IMR-90 (cell line): ENCODE measurements at regions not wholly inside any gene's neighbourhood (a gene's known extent, or its start where the extent isn't known, plus 50 kb on each side); places are given as distances from the start of the nearest gene placed in this dataset.

Source experiments
- ATAC-seq: fragments of 200-7000 bp; cut with Tn5 transposase; 2 replicates; pipeline ENCODE4 v1.9.1; 2020; ENCODE audit warnings: low read depth, mild to moderate bottlenecking, moderate library complexity
- BruUV-seq: library from RNA; stranded (reverse); fragments of 400-500 nt; replicated peaks from 2 replicates; lab custom pipeline; 2021; lab: Mats Ljungman, UMichigan
- CTCF ChIA-PET: fragments of 300-600 bp; formaldehyde crosslinking; extraction: SDS; loops from one replicate; lab custom pipeline; 2021; ENCODE audit warnings: antibody characterized with exemption; lab: Yijun Ruan, JAX
- POLR2A ChIA-PET: fragments of 300-600 bp; sonication (Branson Sonifier 250); formaldehyde crosslinking; loops from one replicate; lab custom pipeline; 2022; ENCODE audit warnings: antibody characterized with exemption; ENCODE audit not compliant: unreplicated experiment; lab: Charles Lee
- DNase-seq: peaks from one replicate; pipeline ENCODE4 v3.0.0; 2013
- H2AFZ ChIP-seq: replicated peaks from 2 replicates; pipeline ENCODE3; 2013; ENCODE audit warnings: low read length, mild to moderate bottlenecking; ENCODE audit not compliant: poor library complexity
- H2AK5ac ChIP-seq: 2 replicates; pipeline ENCODE4 v1.6.1; 2013; ENCODE audit warnings: low read depth, low read length, inconsistent platforms
- H2AK9ac ChIP-seq: replicated peaks from 2 replicates; pipeline ENCODE3; 2013; ENCODE audit warnings: mild to moderate bottlenecking, low read depth, low read length, moderate library complexity; ENCODE audit not compliant: poor library complexity
- H2BK120ac ChIP-seq: 2 replicates; pipeline ENCODE4 v1.6.1; 2013; ENCODE audit warnings: low read depth, low read length, inconsistent platforms
- H2BK15ac ChIP-seq: 3 replicates; pipeline ENCODE4 v1.6.1; 2013; ENCODE audit warnings: low read depth, low read length, inconsistent platforms
- H2BK20ac ChIP-seq: 2 replicates; pipeline ENCODE4 v1.6.1; 2013; ENCODE audit warnings: low read depth, mild to moderate bottlenecking, inconsistent platforms, low read length, moderate library complexity
- H2BK5ac ChIP-seq: 2 replicates; pipeline ENCODE4 v1.6.1; 2013; ENCODE audit warnings: mild to moderate bottlenecking, low read depth, low read length, inconsistent platforms; ENCODE audit not compliant: poor library complexity, severe bottlenecking
- H3K14ac ChIP-seq: replicated peaks from 2 replicates; pipeline ENCODE4 v1.6.1; 2013; ENCODE audit warnings: low read depth, low read length, inconsistent platforms
- H3K18ac ChIP-seq: 2 replicates; pipeline ENCODE4 v1.6.1; 2013; ENCODE audit warnings: low read depth, low read length, control low read depth
- H3K23ac ChIP-seq: 2 replicates; pipeline ENCODE4 v1.6.1; 2013; ENCODE audit warnings: low read depth, low read length, inconsistent platforms
- H3K27ac ChIP-seq: 2 replicates; pipeline ENCODE4 v1.5.1; 2013; ENCODE audit warnings: mild to moderate bottlenecking, control low read depth, low read length; ENCODE audit not compliant: insufficient read depth
- H3K27me3 ChIP-seq: 2 replicates; pipeline ENCODE4 v1.6.1; 2013; ENCODE audit warnings: low read length; ENCODE audit not compliant: control insufficient read depth, insufficient read depth
- H3K36me3 ChIP-seq: 2 replicates; pipeline ENCODE4 v1.6.1; 2013; ENCODE audit warnings: low read length, mixed read lengths; ENCODE audit not compliant: control insufficient read depth, insufficient read depth
- H3K4ac ChIP-seq: 2 replicates; pipeline ENCODE4 v1.6.1; 2013; ENCODE audit warnings: low read depth, low read length, inconsistent platforms
- H3K4me1 ChIP-seq: 2 replicates; pipeline ENCODE4 v1.6.1; 2013; ENCODE audit warnings: low read length, mixed read lengths; ENCODE audit not compliant: control insufficient read depth, insufficient read depth
- H3K4me2 ChIP-seq: 2 replicates; pipeline ENCODE4 v1.6.1; 2013; ENCODE audit warnings: low read depth, mild to moderate bottlenecking, control low read depth, low read length, moderate library complexity
- H3K4me3 ChIP-seq: 2 replicates; pipeline ENCODE4 v1.5.1; 2013; ENCODE audit warnings: low read depth, mild to moderate bottlenecking, control low read depth, low read length, moderate library complexity; ENCODE audit not compliant: insufficient read depth
- H3K56ac ChIP-seq: 2 replicates; pipeline ENCODE4 v1.6.1; 2013; ENCODE audit warnings: low read length, inconsistent platforms; ENCODE audit not compliant: insufficient read depth; ENCODE audit errors: extremely low read depth
- H3K79me1 ChIP-seq, 2 experiments: 2 replicates each; pipeline ENCODE4 v1.6.1; 2013; ENCODE audit warnings: low read length in 2 of 2, inconsistent platforms in 1 of 2, low read depth in 1 of 2
- H3K9ac ChIP-seq: 2 replicates; pipeline ENCODE4 v1.6.1; 2013; ENCODE audit warnings: low read depth, low read length, control low read depth
- H3K9me1 ChIP-seq: 2 replicates; pipeline ENCODE4 v1.6.1; 2013; ENCODE audit warnings: low read length, inconsistent platforms; ENCODE audit not compliant: insufficient read depth
- H3K9me3 ChIP-seq: 2 replicates; pipeline ENCODE4 v1.6.1; 2013; ENCODE audit warnings: low read length; ENCODE audit not compliant: control insufficient read depth, insufficient read depth
- H4K20me1 ChIP-seq: 2 replicates; pipeline ENCODE4 v1.6.1; 2013; ENCODE audit warnings: low read length, inconsistent platforms; ENCODE audit not compliant: insufficient read depth
- H4K5ac ChIP-seq: 2 replicates; pipeline ENCODE4 v1.6.1; 2013; ENCODE audit warnings: mild to moderate bottlenecking, low read depth, low read length, control low read depth
- H4K8ac ChIP-seq, 2 experiments: 2 replicates each; pipeline ENCODE4 v1.6.1; 2013; ENCODE audit warnings: low read depth in 2 of 2, low read length in 2 of 2, control low read depth in 1 of 2, inconsistent platforms in 1 of 2
- H4K91ac ChIP-seq: 2 replicates; pipeline ENCODE4 v1.6.1; 2013; ENCODE audit warnings: low read depth, low read length, inconsistent platforms; ENCODE audit not compliant: insufficient read depth
- BHLHE40 ChIP-seq: fragments of 150-350 bp; IDR thresholded peaks from 2 replicates; pipeline ENCODE4 v1.6.1; 2016; ENCODE audit warnings: mild to moderate bottlenecking, low read depth, low read length
- CEBPB ChIP-seq: IDR thresholded peaks from 2 replicates; pipeline ENCODE4 v1.6.1; 2012; ENCODE audit warnings: low read depth, low read length, improper control_type of control experiment
- CHD1 ChIP-seq: IDR thresholded peaks from 2 replicates; pipeline ENCODE4 v1.6.1; 2012; ENCODE audit warnings: low read depth, low read length, improper control_type of control experiment
- FOS ChIP-seq: fragments of 150-350 bp; IDR thresholded peaks from 2 replicates; pipeline ENCODE4 v1.6.1; 2016; ENCODE audit warnings: low read depth, low read length
- MAFK ChIP-seq: IDR thresholded peaks from 2 replicates; pipeline ENCODE4 v1.6.1; 2012; ENCODE audit warnings: low read depth, low read length, improper control_type of control experiment
- MAZ ChIP-seq: IDR thresholded peaks from 2 replicates; pipeline ENCODE4 v1.6.1; 2012; ENCODE audit warnings: low read depth, mild to moderate bottlenecking, low read length, improper control_type of control experiment, moderate library complexity, borderline replicate concordance
- MXI1 ChIP-seq: IDR thresholded peaks from 2 replicates; pipeline ENCODE4 v1.6.1; 2012; ENCODE audit warnings: low read depth, mild to moderate bottlenecking, low read length, moderate library complexity, borderline replicate concordance
- NFE2L2 ChIP-seq: fragments of 150-350 bp; IDR thresholded peaks from 2 replicates; pipeline ENCODE4 v1.6.1; 2016; ENCODE audit warnings: low read depth, mild to moderate bottlenecking, low read length
- POLR2A ChIP-seq: IDR thresholded peaks from 2 replicates; pipeline ENCODE4 v1.6.1; 2012; ENCODE audit warnings: mild to moderate bottlenecking, low read depth, low read length
- RAD21 ChIP-seq: IDR thresholded peaks from 2 replicates; pipeline ENCODE4 v1.6.1; 2012; ENCODE audit warnings: low read length, improper control_type of control experiment
- RCOR1 ChIP-seq: IDR thresholded peaks from 2 replicates; pipeline ENCODE4 v1.6.1; 2012; ENCODE audit warnings: mild to moderate bottlenecking, low read length, improper control_type of control experiment; ENCODE audit not compliant: insufficient replicate concordance
- RFX5 ChIP-seq: IDR thresholded peaks from 2 replicates; pipeline ENCODE4 v1.8.0; 2012; ENCODE audit warnings: low read depth, mild to moderate bottlenecking, low read length, moderate library complexity
- SMC3 ChIP-seq: fragments of 150-350 bp; IDR thresholded peaks from 2 replicates; pipeline ENCODE4 v1.6.1; 2016; ENCODE audit warnings: low read depth, mild to moderate bottlenecking, antibody characterized with exemption, low read length, moderate library complexity
- WGBS, 2 experiments: methylation state at CpG; one replicate each; pipeline versions ENCODE4 v1.1.5 to v1.1.7; 2013; ENCODE audit warnings: missing lambda C conversion rate in 2 of 2; ENCODE audit not compliant: insufficient read length in 1 of 2; ENCODE audit errors: extremely low coverage in 2 of 2; 5-methylcytosine and 5-hydroxymethylcytosine counted together
- dilution Hi-C: fragments of 300-500 bp; cut with HindIII; formaldehyde crosslinking; loops from one replicate; pipeline ENCODE4 v1.14.3; 2018; ENCODE audit warnings: low sequenced_read_pairs; ENCODE audit not compliant: unreplicated experiment
- in situ Hi-C: fragments of 300-500 bp; cut with MboI; formaldehyde crosslinking; loops from 3 replicates; pipeline ENCODE4 v1.14.3; 2019; ENCODE audit warnings: low sequenced_read_pairs, inconsistent platforms, mixed read lengths
- intact Hi-C: fragments of 100-400 bp; cut with micrococcal nuclease; formaldehyde crosslinking; loops from 2 replicates; pipeline ENCODE4 v1.10.0; 2022
- TF ChIP-seq, protein P1 (sequence below): fragments of 150-350 bp; IDR thresholded peaks from 2 replicates; pipeline ENCODE4 v1.6.1; 2016; ENCODE audit warnings: low read depth, mild to moderate bottlenecking, low read length, moderate library complexity, borderline replicate concordance
- TF ChIP-seq, protein P2 (sequence below): fragments of 150-350 bp; IDR thresholded peaks from 2 replicates; pipeline ENCODE4 v1.6.1; 2017; ENCODE audit warnings: mild to moderate bottlenecking, antibody characterized with exemption, low read length, low read depth
- TF ChIP-seq, protein P3 (sequence below): conservative IDR thresholded peaks from 2 replicates; pipeline ENCODE4 v1.5.1; 2012; ENCODE audit warnings: mild to moderate bottlenecking, low read depth, low read length, improper control_type of control experiment

DNA sequence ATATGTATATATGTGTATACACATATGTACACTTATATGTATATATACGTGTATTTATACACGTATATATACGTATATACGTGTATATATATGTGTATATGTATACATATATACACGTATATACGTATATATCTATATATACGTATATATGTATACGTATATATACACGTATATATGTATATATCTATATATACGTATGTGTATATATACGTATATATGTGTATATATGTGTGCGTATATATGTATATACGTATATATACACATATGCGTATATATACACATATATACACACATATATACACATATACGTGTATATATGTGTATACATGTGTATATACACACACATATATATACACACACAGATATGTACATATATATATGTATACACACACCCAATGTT is 348.0 kb upstream of the LCORL start:
- dilution Hi-C loops (no loop called here), in situ Hi-C loops (no loop called here), intact Hi-C loops (loop anchor here (10.0 kb wide), 2 partner anchors 345 to 435 kb away; partner anchors contain the start of gene LCORL)
- Histone ChIP-seq H2AFZ (no peak overlapping the region), H3K9me1 (no peaks in the 10 kb centered on the region), H2AK5ac (no peak overlapping the region), H4K5ac (no peak overlapping the region), H4K91ac (no peak overlapping the region), H3K4me1 (no peaks in the 10 kb centered on the region), H2BK120ac (no peak overlapping the region), H4K20me1 (no peaks in the 10 kb centered on the region), H3K9ac (no peak overlapping the region), H3K14ac (no peak overlapping the region), H3K36me3 (no peaks in the 10 kb centered on the region), H2BK5ac (no peak overlapping the region), H3K56ac (no peak overlapping the region), H3K9me3 (peaks cover 4% of the 10 kb centered on the region; the same call in 1 of the 2 replicates), H3K4ac (no peak overlapping the region), H3K27me3 (no peaks in the 10 kb centered on the region), H3K18ac (no peak overlapping the region), H2BK15ac (no peak overlapping the region), H2BK20ac (no peak overlapping the region), H3K79me1 (no peaks in the 10 kb centered on the region), H3K4me2 (no peak overlapping the region), H2AK9ac (no peak overlapping the region), H3K4me3 (no peak overlapping the region), H4K8ac (no peak overlapping the region), H3K27ac (no peak overlapping the region), H3K23ac (no peak overlapping the region)
- no peak for TF ChIP-seq MXI1
- TF ChIP-seq NFE2L2 = no peak
- no peak for TF ChIP-seq MAFK
- no peak for TF ChIP-seq RAD21
- TF ChIP-seq RCOR1 = no peak
- TF ChIP-seq CHD1 = no peak
- TF ChIP-seq BHLHE40 = no peak
- no peak for TF ChIP-seq FOS
- no peak for TF ChIP-seq RFX5
- TF ChIP-seq, protein P1, sequence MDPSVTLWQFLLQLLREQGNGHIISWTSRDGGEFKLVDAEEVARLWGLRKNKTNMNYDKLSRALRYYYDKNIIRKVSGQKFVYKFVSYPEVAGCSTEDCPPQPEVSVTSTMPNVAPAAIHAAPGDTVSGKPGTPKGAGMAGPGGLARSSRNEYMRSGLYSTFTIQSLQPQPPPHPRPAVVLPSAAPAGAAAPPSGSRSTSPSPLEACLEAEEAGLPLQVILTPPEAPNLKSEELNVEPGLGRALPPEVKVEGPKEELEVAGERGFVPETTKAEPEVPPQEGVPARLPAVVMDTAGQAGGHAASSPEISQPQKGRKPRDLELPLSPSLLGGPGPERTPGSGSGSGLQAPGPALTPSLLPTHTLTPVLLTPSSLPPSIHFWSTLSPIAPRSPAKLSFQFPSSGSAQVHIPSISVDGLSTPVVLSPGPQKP = no peak
- no peak for TF ChIP-seq POLR2A
- TF ChIP-seq, protein P2, sequence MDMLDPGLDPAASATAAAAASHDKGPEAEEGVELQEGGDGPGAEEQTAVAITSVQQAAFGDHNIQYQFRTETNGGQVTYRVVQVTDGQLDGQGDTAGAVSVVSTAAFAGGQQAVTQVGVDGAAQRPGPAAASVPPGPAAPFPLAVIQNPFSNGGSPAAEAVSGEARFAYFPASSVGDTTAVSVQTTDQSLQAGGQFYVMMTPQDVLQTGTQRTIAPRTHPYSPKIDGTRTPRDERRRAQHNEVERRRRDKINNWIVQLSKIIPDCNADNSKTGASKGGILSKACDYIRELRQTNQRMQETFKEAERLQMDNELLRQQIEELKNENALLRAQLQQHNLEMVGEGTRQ = no peak
- TF ChIP-seq MAZ = no peak
- TF ChIP-seq SMC3 = no peak
- TF ChIP-seq, protein P3, sequence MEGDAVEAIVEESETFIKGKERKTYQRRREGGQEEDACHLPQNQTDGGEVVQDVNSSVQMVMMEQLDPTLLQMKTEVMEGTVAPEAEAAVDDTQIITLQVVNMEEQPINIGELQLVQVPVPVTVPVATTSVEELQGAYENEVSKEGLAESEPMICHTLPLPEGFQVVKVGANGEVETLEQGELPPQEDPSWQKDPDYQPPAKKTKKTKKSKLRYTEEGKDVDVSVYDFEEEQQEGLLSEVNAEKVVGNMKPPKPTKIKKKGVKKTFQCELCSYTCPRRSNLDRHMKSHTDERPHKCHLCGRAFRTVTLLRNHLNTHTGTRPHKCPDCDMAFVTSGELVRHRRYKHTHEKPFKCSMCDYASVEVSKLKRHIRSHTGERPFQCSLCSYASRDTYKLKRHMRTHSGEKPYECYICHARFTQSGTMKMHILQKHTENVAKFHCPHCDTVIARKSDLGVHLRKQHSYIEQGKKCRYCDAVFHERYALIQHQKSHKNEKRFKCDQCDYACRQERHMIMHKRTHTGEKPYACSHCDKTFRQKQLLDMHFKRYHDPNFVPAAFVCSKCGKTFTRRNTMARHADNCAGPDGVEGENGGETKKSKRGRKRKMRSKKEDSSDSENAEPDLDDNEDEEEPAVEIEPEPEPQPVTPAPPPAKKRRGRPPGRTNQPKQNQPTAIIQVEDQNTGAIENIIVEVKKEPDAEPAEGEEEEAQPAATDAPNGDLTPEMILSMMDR = no peak
- no peak for TF ChIP-seq CEBPB
- BruUV-seq = no TSS peak
- CTCF ChIA-PET = no interaction called here
- POLR2A ChIA-PET = no interaction called here
- no CpG with 5 or more reads among the region's 15 CpGs for WGBS, 2 experiments
- no peak for ATAC-seq
- DNase-seq = no peak
